GM23338 (cell line): ENCODE measurements at regions not wholly inside any gene's neighbourhood (a gene's known extent, or its start where the extent isn't known, plus 50 kb on each side); places are given as distances from the start of the nearest gene placed in this dataset.
A peak's percentile ranks its signal among the peaks of the same experiment; 100 is the strongest.

Source experiments
- ATAC-seq: fragments of 200-7000 bp; cut with Tn5 transposase; 3 replicates; pipeline ENCODE4 v1.9.1; 2020
- DNase-seq: peaks from one replicate; pipeline ENCODE4 v3.0.0-alpha.2; 2015; ENCODE audit warnings: low spot score
- H2AFZ ChIP-seq: fragments of 200-600 bp; sonication (generic); 2 replicates; pipeline ENCODE4 v1.8.0; 2016; ENCODE audit warnings: antibody characterized with exemption, mild to moderate bottlenecking, moderate library complexity
- H3F3A ChIP-seq: fragments of 200-600 bp; sonication (generic); replicated peaks from 2 replicates; pipeline ENCODE4 v1.8.0; 2017; ENCODE audit warnings: antibody characterized with exemption, mixed run types, low read depth
- H3K27ac ChIP-seq: fragments of 200-600 bp; sonication (generic); 2 replicates; pipeline ENCODE4 v1.6.1; 2016; ENCODE audit warnings: low read depth
- H3K27me3 ChIP-seq: fragments of 200-600 bp; sonication (generic); 2 replicates; pipeline ENCODE4 v1.8.0; 2016; ENCODE audit warnings: mild to moderate bottlenecking, mixed run types, moderate library complexity; ENCODE audit not compliant: insufficient read depth
- H3K36me3 ChIP-seq: fragments of 200-600 bp; sonication (generic); 2 replicates; pipeline ENCODE4 v1.8.0; 2016; ENCODE audit warnings: mild to moderate bottlenecking; ENCODE audit not compliant: insufficient read depth
- H3K4me1 ChIP-seq: fragments of 200-600 bp; sonication (generic); 2 replicates; pipeline ENCODE4 v1.8.0; 2016; ENCODE audit warnings: mild to moderate bottlenecking, moderate library complexity; ENCODE audit not compliant: insufficient read depth
- H3K4me2 ChIP-seq: fragments of 200-600 bp; sonication (generic); 2 replicates; pipeline ENCODE4 v1.7.1; 2017; ENCODE audit warnings: mixed run types
- H3K4me3 ChIP-seq: fragments of 200-600 bp; sonication (generic); 2 replicates; pipeline ENCODE4 v1.6.1; 2016; ENCODE audit warnings: mixed run types
- H3K79me2 ChIP-seq: fragments of 200-600 bp; sonication (generic); replicated peaks from 2 replicates; pipeline ENCODE4 v1.8.0; 2017; ENCODE audit warnings: mild to moderate bottlenecking; ENCODE audit not compliant: insufficient read depth
- H3K9me2 ChIP-seq: fragments of 200-600 bp; sonication (generic); 2 replicates; pipeline ENCODE4 v1.8.0; 2017; ENCODE audit not compliant: insufficient read depth
- H4K20me1 ChIP-seq: fragments of 200-600 bp; sonication (generic); replicated peaks from 2 replicates; pipeline ENCODE4 v1.8.0; 2017; ENCODE audit warnings: mild to moderate bottlenecking; ENCODE audit not compliant: insufficient read depth
- H3K27ac Mint-ChIP-seq: 2 replicates; pipeline ENCODE4 v1.8.0; 2020; ENCODE audit warnings: inconsistent platforms, mild to moderate bottlenecking, moderate library complexity, mixed read lengths
- H3K27me3 Mint-ChIP-seq: 3 replicates; pipeline ENCODE4 v1.8.0; 2022; ENCODE audit warnings: low read depth, mild to moderate bottlenecking, moderate library complexity, mixed read lengths, inconsistent platforms; ENCODE audit not compliant: insufficient read depth, poor library complexity
- H3K36me3 Mint-ChIP-seq: 3 replicates; pipeline ENCODE4 v1.8.0; 2021; ENCODE audit warnings: low read depth, mild to moderate bottlenecking, inconsistent platforms, moderate library complexity, mixed read lengths
- H3K4me1 Mint-ChIP-seq: 3 replicates; pipeline ENCODE4 v1.8.0; 2020; ENCODE audit warnings: mild to moderate bottlenecking, inconsistent platforms, mixed read lengths
- H3K4me3 Mint-ChIP-seq: 3 replicates; pipeline ENCODE4 v1.8.0; 2021; ENCODE audit warnings: moderate library complexity, mild to moderate bottlenecking, inconsistent platforms, mixed read lengths
- H3K9me3 Mint-ChIP-seq: 3 replicates; pipeline ENCODE4 v1.8.0; 2020; ENCODE audit warnings: moderate library complexity, mild to moderate bottlenecking, inconsistent platforms, mixed read lengths
- EZH2 ChIP-seq: fragments of 200-600 bp; sonication (generic); IDR thresholded peaks from one replicate; pipeline ENCODE4 v1.8.0; 2017; ENCODE audit warnings: antibody characterized with exemption, mild to moderate bottlenecking, low read depth; ENCODE audit not compliant: unreplicated experiment
- EZH2phosphoT487 ChIP-seq: fragments of 200-600 bp; sonication (generic); IDR thresholded peaks from one replicate; pipeline ENCODE4 v1.8.1; 2018; ENCODE audit warnings: antibody characterized with exemption; ENCODE audit not compliant: unreplicated experiment
- POLR2AphosphoS5 ChIP-seq: IDR thresholded peaks from 2 replicates; pipeline ENCODE4 v1.6.1; 2016; ENCODE audit warnings: antibody characterized with exemption, low read depth
- STAT1 ChIP-seq: IDR thresholded peaks from one replicate; pipeline ENCODE4 v1.6.1; 2016; ENCODE audit warnings: antibody characterized with exemption; ENCODE audit not compliant: unreplicated experiment
- TF ChIP-seq, protein P1 (sequence below), 2 experiments: fragments of 200-600 bp in 1 of 2; sonication (generic) in 1 of 2; conservative IDR thresholded peaks; 2 replicates each; pipeline versions ENCODE4 v1.5.1 to v1.6.1; 2016 to 2017; ENCODE audit warnings: antibody characterized with exemption in 2 of 2, low read depth in 2 of 2, mild to moderate bottlenecking in 2 of 2, moderate library complexity in 1 of 2

DNA sequence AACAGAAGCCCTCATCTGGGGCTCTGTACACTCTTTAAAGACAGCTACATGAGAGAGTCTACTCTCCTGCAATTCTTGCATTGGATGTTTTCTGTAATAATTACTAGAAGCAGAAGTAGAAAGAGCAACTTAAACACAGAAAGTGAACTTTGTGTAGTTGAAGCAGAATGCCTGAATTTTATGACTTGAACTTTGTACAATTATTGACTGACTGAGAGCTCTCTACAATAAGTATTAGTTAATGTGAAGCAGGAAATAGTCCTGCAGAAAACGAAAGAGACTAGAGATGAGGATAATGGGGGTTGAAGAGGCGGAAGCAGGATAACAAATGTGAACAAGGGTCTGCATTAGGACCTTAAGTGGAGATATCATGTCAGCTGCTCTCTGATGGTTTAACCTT, 79.2 kb upstream of the STK39 start:
- no peak overlapping the region for H3K4me3 ChIP-seq
- Mint-ChIP-seq H3K27ac (no peak overlapping the region), H3K4me3 (no peak overlapping the region), H3K36me3 (peaks cover 4% of the 10 kb centered on the region; the same call in 2 of the 3 replicates), H3K9me3 (peaks cover 18% of the 10 kb centered on the region; the same call in 2 of the 3 replicates), H3K27me3 (no peaks in the 10 kb centered on the region), H3K4me1 (peaks cover 15% of the 10 kb centered on the region)
- H3K4me1 ChIP-seq: peaks cover 9% of the 10 kb centered on the region
- no peaks in the 10 kb centered on the region for H3K27me3 ChIP-seq
- H2AFZ ChIP-seq: no peak overlapping the region; the same call in 1 of the 2 replicates
- H3K9me2 ChIP-seq: peaks cover 11% of the 10 kb centered on the region
- no peaks in the 10 kb centered on the region for H3K36me3 ChIP-seq
- H3K79me2 ChIP-seq: no peaks in the 10 kb centered on the region
- DNase-seq: no peak
- H3K27ac ChIP-seq: no peak overlapping the region
- H3F3A ChIP-seq: no peaks in the 10 kb centered on the region
- no peak overlapping the region for H3K4me2 ChIP-seq
- TF ChIP-seq STAT1: no peak
- TF ChIP-seq EZH2: no peak
- no peak for TF ChIP-seq POLR2AphosphoS5
- H4K20me1 ChIP-seq: no peaks in the 10 kb centered on the region
- no peak for ATAC-seq

GRCh38 chr2:168327328-168327727, 79.9 kb upstream of the STK39 start:
- no peak overlapping the region for H3K27ac ChIP-seq
- no peaks in the 10 kb centered on the region for H4K20me1 ChIP-seq
- H3F3A ChIP-seq: no peaks in the 10 kb centered on the region
- no peak overlapping the region for H3K4me3 ChIP-seq
- TF ChIP-seq, protein P1, sequence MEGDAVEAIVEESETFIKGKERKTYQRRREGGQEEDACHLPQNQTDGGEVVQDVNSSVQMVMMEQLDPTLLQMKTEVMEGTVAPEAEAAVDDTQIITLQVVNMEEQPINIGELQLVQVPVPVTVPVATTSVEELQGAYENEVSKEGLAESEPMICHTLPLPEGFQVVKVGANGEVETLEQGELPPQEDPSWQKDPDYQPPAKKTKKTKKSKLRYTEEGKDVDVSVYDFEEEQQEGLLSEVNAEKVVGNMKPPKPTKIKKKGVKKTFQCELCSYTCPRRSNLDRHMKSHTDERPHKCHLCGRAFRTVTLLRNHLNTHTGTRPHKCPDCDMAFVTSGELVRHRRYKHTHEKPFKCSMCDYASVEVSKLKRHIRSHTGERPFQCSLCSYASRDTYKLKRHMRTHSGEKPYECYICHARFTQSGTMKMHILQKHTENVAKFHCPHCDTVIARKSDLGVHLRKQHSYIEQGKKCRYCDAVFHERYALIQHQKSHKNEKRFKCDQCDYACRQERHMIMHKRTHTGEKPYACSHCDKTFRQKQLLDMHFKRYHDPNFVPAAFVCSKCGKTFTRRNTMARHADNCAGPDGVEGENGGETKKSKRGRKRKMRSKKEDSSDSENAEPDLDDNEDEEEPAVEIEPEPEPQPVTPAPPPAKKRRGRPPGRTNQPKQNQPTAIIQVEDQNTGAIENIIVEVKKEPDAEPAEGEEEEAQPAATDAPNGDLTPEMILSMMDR (conservative IDR thresholded peaks at IDR 0.05; ENCODE audit: low read depth in 2 of 2): no peak
- TF ChIP-seq EZH2phosphoT487: no peak
- TF ChIP-seq EZH2: no peak
- H3K4me2 ChIP-seq: no peak overlapping the region
- Mint-ChIP-seq H3K36me3 (peaks cover 4% of the 10 kb centered on the region; the same call in 2 of the 3 replicates), H3K4me1 (peaks cover 14% of the 10 kb centered on the region), H3K27me3 (no peaks in the 10 kb centered on the region), H3K27ac (no peak overlapping the region), H3K4me3 (no peak overlapping the region), H3K9me3 (peaks cover 23% of the 10 kb centered on the region)
- ATAC-seq (no peak), DNase-seq (no peak)
- H2AFZ ChIP-seq: no peak overlapping the region
- H3K4me1 ChIP-seq: peaks cover 5% of the 10 kb centered on the region
- peaks cover 8% of the 10 kb centered on the region; the same call in 1 of the 2 replicates for H3K9me2 ChIP-seq
- H3K79me2 ChIP-seq: no peaks in the 10 kb centered on the region
- H3K36me3 ChIP-seq: no peaks in the 10 kb centered on the region
- H3K27me3 ChIP-seq: no peaks in the 10 kb centered on the region

DNA sequence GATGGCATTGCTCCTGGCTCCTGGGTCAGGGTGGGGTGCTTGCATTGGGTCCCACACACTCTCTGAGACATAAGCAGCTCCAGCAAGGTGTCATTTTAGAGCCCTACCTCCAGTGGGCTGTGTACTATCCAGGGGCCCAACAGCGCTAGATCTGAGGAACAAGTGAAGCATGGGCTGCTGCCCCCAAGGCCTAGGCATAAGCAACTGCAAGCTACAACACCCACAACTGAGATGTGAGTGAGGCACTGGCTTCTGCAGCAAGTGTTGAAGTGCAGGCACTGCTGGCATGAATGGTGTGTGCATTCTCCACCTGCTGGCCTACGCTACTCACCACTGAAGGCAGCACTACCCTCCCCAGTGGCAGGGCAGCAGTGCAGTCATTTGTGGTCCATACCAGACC, 81.0 kb upstream of the STK39 start:
- no peaks in the 10 kb centered on the region for H3K36me3 ChIP-seq
- no peak overlapping the region for H3K4me2 ChIP-seq
- no peak overlapping the region for H3K27ac ChIP-seq
- H3K79me2 ChIP-seq: no peaks in the 10 kb centered on the region
- H3K4me1 ChIP-seq: peaks cover 5% of the 10 kb centered on the region
- TF ChIP-seq STAT1: no peak
- TF ChIP-seq, protein P1 (conservative IDR thresholded peaks at IDR 0.05; ENCODE audit: low read depth in 2 of 2): peak; percentile 44 to 70
- Mint-ChIP-seq H3K9me3 (peaks cover 30% of the 10 kb centered on the region), H3K36me3 (peaks cover 4% of the 10 kb centered on the region; the same call in 2 of the 3 replicates), H3K4me1 (peaks cover 6% of the 10 kb centered on the region), H3K27me3 (no peaks in the 10 kb centered on the region), H3K4me3 (no peak overlapping the region), H3K27ac (no peak overlapping the region)
- no peak overlapping the region for H3K4me3 ChIP-seq
- no peak overlapping the region for H2AFZ ChIP-seq
- peaks cover 8% of the 10 kb centered on the region; the same call in 1 of the 2 replicates for H3K9me2 ChIP-seq
- ATAC-seq (peak; percentile 97), DNase-seq (peak; percentile 59)
- H4K20me1 ChIP-seq: no peaks in the 10 kb centered on the region
- no peaks in the 10 kb centered on the region for H3F3A ChIP-seq
- H3K27me3 ChIP-seq: no peaks in the 10 kb centered on the region
